ENCODE measurements at regions not wholly inside any gene's neighbourhood (a gene's known extent, or its start where the extent isn't known, plus 50 kb on each side); places are given as distances from the start of the nearest gene placed in this dataset.

DNA sequence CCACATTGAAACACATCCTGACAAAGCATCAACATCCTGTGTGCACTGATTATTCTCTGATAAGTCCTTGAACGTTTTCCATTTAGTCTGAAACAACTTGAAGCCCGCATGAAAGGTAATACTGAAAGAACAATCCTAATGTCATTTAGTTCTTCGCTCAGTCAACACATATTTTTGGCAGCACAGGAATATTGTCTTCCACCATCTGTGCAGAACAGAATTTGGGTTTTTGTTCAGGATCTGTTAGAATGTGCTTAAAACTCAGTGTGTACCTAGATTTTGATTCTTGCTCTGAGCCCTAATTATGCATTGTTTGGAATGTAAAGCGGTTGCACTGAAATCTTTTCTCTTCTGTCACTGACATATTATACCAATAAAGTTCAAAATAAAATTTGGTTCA is 1036.6 kb downstream of the CDH11 start:
- TF ChIP-seq, protein P1, sequence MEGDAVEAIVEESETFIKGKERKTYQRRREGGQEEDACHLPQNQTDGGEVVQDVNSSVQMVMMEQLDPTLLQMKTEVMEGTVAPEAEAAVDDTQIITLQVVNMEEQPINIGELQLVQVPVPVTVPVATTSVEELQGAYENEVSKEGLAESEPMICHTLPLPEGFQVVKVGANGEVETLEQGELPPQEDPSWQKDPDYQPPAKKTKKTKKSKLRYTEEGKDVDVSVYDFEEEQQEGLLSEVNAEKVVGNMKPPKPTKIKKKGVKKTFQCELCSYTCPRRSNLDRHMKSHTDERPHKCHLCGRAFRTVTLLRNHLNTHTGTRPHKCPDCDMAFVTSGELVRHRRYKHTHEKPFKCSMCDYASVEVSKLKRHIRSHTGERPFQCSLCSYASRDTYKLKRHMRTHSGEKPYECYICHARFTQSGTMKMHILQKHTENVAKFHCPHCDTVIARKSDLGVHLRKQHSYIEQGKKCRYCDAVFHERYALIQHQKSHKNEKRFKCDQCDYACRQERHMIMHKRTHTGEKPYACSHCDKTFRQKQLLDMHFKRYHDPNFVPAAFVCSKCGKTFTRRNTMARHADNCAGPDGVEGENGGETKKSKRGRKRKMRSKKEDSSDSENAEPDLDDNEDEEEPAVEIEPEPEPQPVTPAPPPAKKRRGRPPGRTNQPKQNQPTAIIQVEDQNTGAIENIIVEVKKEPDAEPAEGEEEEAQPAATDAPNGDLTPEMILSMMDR (IDR thresholded peaks at IDR 0.05; ENCODE audit: poor library complexity) = no peak
- TF ChIP-seq EZH2 (IDR thresholded peaks at IDR 0.05; ENCODE audit: borderline replicate concordance) = no peak
